ENCODE measurements at regions not wholly inside any gene's neighbourhood (a gene's known extent, or its start where the extent isn't known, plus 50 kb on each side); places are given as distances from the start of the nearest gene placed in this dataset.
"Not testable (repeated sequence)": the region's sequence is repeated elsewhere in the genome, so short reads cannot be mapped to it uniquely, and the experiment has no call there.

DNA sequence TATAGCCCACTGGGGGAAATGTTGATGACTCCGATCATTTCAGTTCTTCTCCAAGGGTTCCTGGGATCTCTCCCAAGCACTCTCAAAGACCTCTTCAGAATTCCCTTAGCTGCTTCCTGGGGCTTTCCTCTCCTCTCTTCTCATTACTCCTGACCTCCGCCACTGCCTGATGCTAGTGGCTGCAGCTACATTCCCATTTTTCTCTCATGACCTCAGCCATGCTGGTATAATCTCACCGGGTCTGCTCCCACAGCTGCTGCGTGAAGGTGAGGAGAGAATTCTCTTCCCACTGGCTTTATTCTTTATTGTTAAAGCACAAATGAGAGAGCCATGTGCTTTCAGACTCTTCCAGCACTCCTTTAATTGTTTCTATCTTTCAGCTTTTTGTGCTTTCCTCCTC, 312.0 kb upstream of the ETAA1 start:
- DNase-seq: peak in 1 of 3 donors; percentile 23

DNA sequence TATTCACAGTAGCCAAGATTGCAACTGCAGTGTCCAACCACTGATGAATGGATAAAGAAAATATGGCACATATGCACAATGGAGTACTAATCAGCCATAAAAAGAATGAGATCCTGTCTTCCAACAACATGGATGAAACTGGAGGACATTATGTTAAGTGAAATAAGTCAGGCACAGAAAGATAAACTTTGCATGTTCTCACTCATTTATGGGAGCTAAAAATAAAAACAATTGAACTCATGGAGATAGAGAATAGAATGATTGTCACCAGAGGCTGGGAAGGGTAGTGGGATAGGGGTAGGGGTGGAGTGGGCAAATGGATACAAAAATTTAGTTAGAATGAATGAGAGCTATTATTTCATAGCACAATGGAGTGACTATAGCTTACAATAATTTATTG, 305.5 kb upstream of the ETAA1 start:
- DNase-seq: no peak

DNA sequence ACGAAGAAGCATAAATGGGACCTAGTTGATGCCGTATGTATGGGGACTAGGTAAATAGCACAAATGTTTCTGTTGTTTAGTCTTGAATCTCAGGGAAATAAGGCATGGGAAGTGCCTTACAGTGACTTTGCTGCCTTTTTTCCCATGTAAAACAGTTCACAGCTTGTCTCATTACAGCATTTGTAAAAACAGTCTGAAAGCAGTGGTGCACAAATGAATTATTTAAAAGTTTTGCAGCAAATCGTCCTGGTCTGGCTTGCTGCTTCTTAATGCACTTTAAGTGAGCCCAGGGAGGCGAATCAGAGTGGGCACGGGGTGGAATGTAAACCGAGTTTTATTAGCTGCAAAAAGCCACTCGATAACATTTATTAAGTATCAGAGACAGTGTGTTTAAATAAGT, 302.0 kb upstream of the ETAA1 start:
- DNase-seq: no peak

DNA sequence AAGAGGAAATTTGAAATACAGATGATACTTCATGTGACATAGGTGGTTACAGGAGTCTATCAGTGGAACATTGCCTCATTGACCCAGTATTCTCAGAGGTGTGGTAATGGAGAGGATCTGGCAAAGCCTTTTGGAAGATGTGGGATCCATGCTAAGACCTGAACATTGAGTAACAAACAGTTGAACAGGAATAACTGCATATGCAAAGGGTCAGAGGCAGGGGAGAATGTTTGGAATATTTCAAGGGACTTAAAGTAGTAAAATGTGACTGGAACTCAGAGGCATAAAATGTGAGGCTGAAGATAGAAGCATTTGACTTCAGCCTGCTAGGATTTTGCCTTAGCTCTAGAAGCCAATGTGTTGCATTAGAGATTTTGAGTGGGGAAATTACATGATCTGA, 300.2 kb upstream of the ETAA1 start:
- DNase-seq: no peak

DNA sequence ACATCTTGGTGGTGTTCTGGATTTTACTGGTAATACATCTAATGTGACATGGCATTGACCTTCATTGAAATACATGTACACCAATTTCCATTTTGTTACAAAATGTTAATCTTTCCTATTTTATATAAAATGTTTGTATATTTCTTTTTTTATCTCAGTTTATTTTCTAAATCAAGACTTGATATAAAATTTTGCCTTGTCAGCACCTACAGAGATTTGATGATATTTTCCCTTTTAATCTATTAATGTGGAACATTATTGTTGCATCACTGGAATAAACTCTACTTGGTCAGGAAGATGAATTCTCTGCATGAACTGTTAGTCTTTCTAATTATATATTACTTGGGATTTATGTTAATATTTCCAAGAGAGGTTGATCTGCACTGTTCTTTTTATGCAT, 294.0 kb upstream of the ETAA1 start:
- no peak for DNase-seq

DNA sequence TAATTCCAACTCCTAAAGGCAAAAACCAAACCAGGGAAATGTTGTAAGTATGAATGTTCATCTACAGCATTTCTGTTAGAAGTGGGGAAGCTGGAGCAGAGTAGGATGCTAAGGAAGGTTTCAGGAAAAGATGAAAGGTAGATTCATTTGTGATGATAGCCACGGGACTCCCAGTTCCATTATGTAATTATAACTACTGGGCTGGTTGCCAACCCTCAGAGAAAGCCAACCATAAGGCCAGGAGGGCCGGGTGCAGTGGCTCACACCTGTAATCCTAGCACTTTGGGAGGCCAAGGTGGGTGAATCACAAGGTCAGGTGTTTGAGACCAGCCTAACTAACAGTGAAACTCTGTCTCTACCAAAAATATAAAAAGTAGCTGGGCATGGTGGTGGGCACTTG, 288.9 kb upstream of the ETAA1 start:
- DNase-seq: no peak

DNA sequence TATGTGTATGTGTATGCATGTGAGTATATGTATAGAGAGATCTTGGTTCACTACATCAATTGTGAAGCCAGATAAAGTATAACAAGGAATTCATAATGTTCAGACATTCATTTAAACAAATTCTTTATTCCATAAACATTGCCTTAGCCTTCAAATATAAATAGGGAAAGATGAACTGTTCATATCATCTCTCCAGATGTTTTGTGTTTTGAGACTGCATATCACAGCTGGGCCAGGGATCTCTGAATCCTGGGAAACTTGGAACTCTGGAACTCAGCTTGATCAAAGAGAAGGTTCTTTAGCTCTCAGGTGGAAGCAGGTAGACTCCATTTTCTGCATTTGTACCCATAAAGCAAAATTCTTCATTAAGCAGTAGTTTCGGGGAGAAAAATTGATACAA, 272.6 kb upstream of the ETAA1 start:
- no peak for DNase-seq

DNA sequence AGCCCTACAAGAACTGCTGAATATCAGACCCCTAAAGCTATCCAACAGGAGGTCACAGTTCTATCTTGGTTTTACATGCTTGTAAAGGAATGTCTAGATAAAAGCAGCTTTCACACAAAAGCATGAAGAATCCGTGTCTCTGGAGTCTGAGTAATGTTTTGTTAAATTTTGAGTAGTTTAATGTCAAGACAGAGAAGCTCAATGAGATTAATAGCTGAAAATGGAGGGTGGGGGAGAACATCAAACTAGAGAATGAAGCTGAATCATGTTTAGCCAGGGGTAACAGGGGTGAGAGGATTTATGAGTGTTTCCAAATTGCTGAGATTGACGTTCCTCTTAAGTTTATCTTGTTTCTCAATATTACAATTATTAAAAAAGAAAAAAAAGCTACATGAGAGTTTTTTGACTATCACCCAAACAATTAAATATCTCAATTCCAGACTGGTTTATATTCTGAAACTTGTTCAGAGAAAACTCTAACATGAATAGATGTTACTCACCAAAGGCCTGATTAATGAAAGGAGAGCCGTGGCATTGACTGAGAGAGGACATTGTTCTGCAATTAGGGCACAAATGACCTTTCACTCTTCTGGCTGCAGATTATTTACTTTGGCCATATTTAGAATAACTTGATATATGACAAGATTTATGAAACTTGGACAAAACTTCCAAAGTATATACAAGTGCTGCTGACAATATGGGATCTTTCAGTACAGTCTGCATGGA, 266.4 kb upstream of the ETAA1 start:
- DNase-seq: peak in 1 of 3 donors; percentile 17

DNA sequence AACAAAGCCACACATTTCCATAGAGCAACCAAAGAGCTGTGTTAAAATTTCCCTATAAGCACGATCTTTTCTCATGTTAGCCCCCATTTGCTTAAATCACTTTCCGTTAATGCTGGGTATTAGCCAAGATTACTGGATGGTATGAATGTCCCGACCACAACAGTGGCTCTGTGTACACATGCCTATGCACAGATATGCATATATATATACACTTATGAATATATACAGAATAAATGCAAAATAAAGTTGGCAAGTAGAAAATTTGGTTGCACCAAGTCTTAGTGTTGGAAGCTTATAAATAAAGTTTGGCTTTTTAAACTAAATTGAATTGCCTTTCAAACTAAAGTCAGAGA, 265.9 kb upstream of the ETAA1 start:
- no peak for DNase-seq

DNA sequence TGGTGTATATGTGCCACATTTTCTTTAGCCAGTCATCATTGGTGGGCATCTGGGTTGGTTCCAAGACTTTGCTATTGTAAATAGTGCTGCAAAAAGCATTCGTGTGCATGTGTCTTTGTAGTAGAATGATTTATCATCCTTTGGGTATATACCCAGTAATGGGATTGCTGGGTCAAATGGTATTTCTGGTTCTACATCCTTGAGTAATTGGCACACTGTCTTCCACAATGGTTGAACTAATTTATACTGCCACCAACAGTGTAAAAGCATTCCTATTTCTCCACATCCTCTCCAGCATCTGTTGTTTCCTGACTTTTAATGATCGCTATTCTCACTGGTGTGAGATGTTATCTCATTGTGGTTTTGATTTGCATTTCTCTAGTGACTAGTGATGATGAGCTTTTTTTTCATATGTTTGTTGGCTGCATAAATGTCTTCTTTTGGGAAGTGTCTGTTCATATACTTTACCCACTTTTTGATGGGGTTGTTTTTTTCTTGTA, 264.6 kb upstream of the ETAA1 start:
- DNase-seq: not testable (repeated sequence)

DNA sequence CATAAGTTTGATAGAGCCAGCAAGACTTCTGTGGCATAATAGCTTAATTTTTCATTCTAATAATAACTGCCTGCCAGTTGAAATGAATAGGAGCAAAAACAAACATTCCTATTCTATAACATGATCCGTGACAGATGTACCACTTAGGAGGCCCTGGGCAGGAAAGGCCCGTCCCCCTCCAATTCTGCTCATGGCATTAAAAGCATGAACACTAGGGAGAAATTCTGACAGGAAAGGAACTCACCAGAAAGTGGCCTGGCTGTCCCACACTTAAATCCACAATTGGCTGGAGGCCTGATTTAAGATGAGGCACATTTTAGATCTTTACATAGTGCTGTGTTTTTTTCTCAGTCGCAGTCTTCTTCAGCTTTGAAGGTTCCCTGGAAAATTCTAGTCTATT, 261.9 kb upstream of the ETAA1 start:
- no peak for DNase-seq

DNA sequence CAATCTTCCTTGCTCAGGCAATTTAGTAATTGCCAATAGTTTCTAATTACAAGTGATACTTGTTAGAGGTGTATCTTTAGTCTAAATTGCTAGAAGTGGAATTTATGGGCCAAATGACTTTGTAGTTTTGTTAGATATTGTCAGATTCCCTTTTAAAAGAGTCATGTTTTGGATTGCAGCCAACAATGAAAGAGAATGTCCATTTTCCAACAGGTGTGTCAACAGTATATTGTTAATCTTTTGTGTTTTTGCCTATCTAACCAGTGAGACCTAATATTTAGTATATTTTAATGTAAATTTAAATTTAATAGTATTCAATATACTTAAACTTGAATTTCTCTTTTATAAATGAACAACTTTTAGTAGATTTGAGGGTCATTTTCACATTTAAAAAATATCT, 259.4 kb upstream of the ETAA1 start:
- DNase-seq: no peak

DNA sequence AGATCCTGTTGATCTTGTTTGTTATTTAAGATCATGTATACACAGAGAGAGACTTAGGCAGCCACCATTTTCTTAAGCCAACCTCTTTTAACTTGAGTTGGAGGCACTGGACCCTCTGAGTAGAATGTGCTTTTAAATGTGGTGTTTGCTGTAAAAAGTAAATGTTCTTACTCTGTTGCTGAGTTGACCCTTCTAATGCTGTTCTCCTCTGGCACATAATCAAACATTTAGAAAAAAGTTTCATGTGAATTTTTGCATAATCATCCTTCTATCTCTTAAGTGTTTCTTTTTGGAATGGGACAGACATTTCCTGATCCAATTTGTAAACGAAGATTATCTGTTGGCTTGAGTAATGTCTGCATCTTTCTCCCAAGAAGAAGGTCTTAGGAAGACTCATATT, 255.1 kb upstream of the ETAA1 start:
- DNase-seq: no peak

DNA sequence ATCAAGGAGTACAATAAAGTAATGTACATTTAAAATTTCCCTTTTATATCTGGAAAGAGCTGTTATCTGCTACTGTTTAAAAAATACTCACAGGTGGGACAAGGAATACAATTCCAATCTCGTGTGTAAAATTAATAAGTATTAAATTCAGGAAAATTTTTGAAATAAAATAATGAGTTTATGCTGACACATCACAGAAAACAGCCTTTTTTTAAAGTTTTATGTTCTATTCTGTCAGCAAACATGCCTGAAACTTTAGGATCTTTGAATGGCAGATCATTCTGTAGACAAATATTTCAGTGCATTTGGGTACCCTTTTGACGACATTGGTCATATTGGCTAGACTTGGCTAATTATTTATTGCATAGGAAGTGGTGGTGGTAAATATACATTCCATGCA, 254.4 kb upstream of the ETAA1 start:
- no peak for DNase-seq

DNA sequence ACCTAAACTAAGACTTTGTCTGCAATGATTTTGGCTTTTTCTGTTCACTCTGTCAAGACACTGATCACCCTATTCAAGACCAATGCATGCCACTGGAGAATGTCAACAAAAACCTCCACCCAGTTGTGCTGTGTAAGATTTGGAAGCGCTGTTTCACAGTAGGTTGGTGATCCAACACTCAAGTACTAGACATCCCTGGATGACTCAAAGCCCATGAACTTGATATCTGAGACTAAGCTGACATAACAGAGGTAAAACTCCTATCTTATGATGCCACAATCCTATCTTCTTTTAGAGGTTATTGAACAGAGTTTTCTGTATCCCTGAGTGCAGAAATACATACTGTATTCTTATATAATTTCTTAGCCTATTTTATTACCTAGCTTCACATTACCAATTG, 251.3 kb upstream of the ETAA1 start:
- no peak for DNase-seq

DNA sequence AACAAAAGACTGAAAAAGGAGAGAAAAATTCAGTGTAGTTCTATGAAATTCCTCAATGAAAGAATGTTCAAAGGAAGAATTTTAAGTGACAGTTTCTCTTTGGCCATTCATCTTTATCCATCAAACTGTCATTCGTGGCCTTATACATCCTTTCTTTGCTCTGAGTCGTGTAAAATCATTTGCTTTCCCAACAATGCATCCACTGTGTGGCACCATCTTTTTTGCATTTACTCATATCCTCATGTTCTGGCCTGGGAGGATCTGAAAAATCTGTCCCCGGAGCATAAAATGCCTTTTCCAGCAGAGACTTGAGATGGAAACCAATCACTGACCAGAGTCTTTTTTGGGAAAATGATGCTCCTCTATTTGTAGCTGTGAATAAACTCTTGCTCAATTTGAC, 240.3 kb upstream of the ETAA1 start:
- no peak for DNase-seq

DNA sequence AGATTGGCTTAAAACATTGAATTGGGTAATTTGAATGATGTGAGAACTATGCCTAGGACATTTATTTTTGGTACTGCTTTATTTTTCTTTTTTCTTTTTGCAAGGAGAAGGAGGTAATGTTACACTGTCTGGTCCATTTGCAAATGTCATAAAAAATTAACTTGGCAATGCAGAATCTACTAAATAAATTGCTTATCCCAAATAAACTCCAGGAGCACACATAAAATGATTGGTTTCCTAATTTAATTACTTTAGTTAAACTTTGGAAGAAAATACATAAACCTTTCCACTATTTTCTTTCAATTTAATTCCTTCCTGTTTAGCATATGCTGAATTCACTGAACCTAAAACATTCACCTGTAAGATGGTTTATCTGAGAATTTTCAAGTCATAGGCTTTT, 238.4 kb upstream of the ETAA1 start:
- no peak for DNase-seq

DNA sequence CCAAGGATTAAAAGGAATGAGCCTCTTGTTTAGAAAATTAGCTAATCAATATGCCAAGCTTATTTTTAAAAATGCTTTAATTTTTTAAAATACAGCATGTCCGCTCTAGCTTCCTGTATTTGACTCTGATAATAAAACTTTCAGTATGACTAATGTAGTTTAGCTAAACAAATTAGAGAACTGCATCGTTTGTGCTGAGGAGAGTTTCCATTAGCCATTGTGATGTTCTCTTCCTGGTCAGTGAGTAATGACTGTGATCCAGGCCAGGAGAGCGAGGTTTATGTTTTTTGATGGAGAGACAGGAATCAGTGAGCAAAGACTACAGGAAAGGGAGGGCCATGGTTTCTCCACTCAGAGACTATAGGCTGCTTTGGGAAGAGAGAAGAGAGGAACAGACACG, 237.2 kb upstream of the ETAA1 start:
- no peak for DNase-seq

DNA sequence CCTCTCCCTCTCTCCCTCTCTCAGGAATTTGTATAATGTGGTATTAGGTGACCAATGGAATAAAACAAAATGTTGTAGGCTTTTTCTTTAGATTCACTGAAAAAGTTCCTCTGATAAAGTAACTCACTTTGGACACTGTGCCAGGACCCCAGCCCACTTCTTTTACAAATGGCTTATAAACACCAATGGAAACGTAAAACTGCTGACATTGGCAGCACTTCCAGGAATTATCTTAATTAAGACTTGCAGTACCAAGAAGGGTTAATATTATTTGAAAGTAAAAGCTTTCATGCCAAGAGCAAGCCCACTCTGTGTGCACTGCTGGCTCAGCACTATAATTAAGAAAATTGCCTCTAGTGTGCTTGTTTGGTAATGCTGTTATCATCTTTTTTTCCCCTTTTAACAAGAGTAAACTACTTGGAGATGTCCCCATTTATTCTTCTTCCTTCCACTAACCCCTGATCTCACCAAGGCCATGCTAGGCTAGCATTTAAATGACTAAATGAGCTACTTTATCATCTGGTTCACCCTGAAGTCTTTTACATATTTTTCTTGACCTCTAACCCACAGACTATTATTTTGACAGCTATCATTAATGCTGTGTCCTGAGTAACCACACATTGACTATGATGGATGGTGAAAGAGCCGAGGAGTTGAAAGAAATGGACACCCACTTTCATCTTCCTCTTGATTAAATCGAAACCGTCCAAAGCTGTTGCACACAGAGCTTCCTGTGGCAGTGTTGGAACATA, 232.2 kb upstream of the ETAA1 start:
- DNase-seq: no peak

DNA sequence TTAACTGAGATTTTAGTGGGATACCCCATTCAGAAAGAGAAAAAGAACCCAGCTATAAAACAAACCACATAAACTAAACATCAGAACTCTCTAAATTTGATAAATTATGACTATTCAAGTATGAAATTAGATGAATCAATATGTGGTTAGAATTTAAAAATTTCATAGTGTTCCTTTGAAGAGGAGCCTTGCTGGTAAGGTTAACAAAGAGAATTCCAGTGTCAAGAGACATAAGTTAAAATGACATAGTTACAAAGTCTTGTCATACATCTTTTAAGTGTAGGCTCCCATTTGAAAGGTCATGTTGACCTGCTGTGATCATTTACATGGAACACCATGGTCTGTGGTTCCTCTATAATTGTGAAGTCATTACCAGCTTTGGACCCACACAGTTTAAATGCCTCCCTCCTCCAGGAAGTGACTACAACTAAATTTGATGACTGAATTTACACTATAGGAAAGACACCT, 231.6 kb upstream of the ETAA1 start:
- no peak for DNase-seq

DNA sequence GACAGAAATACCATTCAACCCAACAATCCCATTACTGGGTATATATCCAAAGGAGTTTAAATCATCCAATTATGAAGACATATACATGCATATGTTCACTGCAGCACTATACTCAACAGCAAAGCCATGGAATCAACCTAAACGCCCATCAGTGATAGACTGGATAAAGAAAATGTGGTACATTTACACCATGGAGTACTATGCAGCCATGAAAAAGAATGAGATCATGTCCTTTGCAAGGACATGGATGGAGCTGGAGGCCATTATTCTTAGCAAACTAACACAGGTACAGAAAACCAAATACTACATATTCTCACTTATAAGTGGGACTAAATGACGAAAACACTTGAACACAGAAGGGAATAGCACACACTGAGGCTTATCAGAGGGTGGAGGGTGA, 230.6 kb upstream of the ETAA1 start:
- DNase-seq: not testable (repeated sequence)

DNA sequence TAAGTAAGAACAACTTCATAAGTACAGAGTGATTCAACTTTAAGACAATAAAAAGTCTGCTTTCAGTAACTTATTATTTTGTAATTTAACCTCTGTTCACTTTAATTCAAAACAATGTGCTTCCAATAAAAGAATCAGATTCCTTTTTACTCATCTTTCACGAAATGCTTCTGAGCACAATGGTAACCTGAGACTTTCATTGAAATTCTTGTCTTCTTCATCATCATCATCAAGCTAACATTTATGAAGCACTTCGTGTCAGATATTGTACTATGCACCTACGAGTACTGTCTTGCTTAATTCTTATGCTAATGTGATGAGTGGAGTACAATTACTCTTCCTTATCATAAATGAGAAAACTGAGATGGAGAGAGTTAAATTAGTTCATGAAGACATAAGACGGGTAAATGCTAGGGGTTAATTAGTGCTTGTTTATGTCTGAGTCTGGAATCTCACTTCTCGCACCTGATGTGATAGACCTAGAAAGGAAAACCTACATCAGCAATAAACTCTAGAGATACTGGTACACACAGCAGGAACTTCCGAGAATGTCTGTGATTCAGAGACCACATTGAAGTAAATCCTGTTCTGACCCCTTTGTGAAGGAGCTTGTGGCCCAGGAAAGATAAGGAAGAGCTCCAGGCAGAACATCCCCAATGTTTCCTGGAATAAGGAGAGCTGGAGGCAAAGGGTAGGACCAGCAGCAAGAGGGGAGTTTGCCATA, 227.6 kb upstream of the ETAA1 start:
- DNase-seq: peak in 1 of 3 donors; percentile 5

DNA sequence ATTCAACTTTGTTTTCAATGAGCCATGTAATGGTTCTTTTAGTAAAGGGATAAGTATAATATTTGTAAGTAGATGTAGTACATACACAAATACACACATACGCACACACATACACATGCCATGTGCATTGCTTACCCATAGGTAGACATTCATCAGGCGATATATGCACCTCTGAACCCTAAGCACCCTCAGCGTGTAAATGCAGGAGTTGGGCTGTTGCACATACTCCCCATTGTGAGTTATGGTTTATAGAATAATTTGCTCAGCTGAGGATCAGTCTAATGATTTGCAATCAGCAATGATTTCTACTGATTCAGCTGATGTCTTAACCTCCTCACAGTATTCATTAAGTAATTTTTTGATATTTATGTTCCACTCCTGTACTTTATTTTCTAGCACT, 217.6 kb upstream of the ETAA1 start:
- no peak for DNase-seq
